Glomerular visceral epithelial cell (primary cell): ENCODE measurements at regions not wholly inside any gene's neighbourhood (a gene's known extent, or its start where the extent isn't known, plus 50 kb on each side); places are given as distances from the start of the nearest gene placed in this dataset.

ENCODE experiments used
- DNase-seq: peaks from one replicate; pipeline ENCODE4 v3.0.0-alpha.2; 2016; ENCODE audit errors: extremely low spot score

DNA sequence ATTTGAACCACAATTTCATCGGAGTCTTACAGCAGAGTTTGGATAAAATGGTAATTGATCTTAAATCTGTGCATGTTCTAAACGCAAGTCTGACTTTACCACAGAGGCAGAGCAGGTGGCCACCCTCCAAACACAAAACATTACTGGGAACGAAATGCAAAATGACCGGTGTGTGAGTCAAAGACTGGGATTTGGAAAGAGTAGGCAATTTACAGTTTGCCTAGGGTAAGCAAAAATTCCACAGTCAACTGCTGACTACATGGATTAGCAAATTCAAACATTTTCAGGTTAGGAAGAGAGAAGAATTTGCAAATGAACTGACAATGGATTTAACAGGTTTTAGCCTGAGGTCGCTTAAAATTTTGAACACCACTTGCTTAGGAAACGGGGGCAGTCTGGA, 444.4 kb downstream of the HDGFL1 start:
- DNase-seq: no peak

DNA sequence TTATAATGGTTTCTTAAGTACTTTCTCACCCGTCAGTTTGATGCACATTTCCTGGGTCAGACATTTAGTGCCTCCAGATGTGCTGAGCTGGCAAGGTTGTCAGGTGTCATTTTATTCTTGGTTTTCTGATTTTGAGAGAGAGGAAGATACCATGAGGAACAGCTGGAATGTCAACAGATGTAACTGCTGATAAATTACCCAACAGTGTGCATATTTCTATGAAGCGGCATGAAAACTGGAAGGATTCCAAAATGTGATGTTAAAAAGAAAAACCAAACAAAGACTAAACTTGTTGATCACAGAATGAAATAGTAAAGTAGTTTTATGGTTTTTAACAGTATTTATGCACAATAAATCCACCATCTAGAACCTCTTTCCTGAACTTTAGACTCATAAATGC, 447.3 kb downstream of the HDGFL1 start:
- DNase-seq: no peak

GRCh38 chr6:23021487-23021886, 452.1 kb downstream of the HDGFL1 start:
- DNase-seq: no peak

DNA sequence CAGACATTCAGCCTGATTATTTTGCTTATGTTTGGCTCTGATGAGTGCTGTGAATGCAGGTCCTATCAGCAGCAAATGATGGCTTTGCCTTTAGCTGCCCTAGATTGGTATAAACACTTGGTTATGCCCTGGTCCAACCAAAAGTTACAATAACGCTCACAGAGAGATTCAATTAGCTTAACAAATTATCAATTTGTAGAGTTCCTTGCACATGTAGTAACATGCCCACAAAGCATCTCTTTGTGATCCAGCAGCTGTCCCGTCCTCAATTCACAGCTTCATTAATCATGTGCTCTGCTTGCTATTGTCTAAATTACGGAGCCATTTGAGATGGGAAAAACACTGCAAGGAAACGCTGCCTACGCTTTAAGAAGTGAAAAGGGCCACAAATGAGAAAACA, 457.9 kb downstream of the HDGFL1 start:
- no peak for DNase-seq

GRCh38 chr6:23031986-23032385, 462.6 kb downstream of the HDGFL1 start:
- no peak for DNase-seq

- no peak for DNase-seq
These were observed 465.6 kb downstream of the HDGFL1 start for GRCh38 chr6:23034926-23035325.

- no peak for DNase-seq
These were observed 467.1 kb downstream of the HDGFL1 start for GRCh38 chr6:23036406-23036983.

DNA sequence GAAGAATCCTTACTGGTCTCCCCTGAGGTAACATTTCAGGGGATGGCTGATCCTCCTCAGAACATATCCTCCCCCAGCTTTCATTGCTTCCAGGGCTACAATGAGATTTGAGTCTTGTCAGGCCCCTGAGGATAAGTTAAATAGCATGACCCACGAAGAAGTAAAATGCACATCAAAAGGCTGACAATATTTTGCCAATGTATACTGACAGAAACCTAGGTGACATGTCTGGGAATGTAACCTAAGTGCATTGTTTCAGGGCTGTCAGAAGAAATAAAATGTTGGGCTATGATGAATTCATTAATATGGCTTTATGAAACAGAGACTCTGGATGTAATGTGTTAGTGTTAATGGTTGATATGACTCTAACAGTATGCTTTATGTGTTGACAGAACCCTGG, 471.5 kb downstream of the HDGFL1 start:
- no peak for DNase-seq

DNA sequence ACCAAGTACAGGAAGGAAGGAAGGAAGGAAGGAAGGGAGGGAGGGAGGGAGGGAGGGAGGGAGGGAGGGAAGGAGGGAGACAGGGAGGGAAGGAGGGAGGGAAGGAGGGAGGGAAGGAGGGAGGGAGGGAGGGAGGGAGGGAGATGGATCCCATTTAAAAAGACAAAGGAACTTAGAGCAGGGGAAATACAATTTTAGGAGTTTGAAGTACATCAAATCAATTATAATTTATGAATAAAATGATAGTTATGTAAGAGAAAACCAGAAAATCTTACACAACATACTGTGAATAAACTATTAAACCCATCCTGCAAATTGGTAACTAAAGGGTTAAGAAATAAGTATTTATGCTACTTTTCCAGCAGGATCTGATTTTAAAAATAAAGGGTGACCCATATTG, 475.9 kb downstream of the HDGFL1 start:
- no peak for DNase-seq

- no peak for DNase-seq
These were observed 486.2 kb downstream of the HDGFL1 start for GRCh38 chr6:23055523-23055922.

- no peak for DNase-seq
These were observed 504.5 kb downstream of the HDGFL1 start for GRCh38 chr6:23073821-23074220.

GRCh38 chr6:23077772-23078171, 508.4 kb downstream of the HDGFL1 start:
- DNase-seq: no peak

DNA sequence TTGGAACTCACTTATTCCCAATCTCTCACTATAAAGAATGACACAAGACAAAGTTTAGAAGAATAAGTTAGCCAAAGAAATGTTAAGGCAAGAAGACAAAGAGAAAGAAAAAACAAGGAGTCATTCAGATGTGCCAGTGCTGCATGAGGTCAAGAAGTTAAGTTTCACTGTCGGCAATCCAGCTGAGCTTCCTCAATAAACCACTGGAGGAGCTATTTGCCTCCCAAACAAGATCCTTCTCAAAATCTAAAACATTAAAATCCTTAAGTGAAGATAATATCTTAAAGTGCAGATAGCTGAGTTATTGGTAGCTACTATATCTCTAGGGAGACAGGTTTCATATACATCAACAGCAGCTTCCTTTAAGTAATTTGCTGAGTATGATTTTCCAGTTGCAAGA, 512.3 kb downstream of the HDGFL1 start:
- no peak for DNase-seq

DNA sequence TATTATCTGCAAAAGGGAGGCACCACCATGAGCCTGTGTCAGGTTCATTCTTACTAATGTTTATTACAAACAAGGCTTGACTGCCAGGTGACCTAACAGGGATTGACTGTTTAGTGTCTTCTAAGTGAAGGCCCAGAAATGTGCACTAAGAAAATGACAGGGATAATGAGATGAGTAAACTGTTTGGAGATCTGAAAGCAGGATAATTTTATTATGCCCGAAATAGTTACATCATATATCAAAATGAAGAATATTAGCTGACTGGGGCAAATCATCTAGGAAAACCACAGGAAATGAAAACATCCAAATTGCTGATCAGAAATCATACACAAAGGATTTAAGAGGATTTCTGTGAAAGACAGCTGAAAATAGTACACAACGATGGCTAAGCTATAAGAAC, 516.7 kb downstream of the HDGFL1 start:
- no peak for DNase-seq

DNA sequence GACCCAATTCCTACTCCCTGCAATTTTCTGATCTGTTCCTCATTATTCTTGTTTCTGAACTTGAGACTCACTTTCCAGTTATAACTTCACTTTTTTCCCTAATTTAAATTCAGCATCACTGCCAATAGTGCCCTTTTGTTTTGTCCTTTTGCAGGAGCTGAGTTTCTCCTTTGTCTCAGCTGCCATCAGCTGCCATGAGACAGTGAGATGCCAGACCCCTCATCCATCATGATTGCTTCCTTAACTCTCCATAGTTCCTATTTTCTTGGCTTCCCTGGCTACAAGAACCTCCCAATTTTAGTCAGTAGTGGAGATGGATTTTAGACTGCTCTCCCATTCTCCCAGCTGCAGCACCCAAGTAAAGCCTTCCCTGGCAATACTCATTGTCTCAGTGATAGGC, 518.1 kb downstream of the HDGFL1 start:
- no peak for DNase-seq

GRCh38 chr6:23088761-23089160, 519.4 kb downstream of the HDGFL1 start:
- DNase-seq: no peak

DNA sequence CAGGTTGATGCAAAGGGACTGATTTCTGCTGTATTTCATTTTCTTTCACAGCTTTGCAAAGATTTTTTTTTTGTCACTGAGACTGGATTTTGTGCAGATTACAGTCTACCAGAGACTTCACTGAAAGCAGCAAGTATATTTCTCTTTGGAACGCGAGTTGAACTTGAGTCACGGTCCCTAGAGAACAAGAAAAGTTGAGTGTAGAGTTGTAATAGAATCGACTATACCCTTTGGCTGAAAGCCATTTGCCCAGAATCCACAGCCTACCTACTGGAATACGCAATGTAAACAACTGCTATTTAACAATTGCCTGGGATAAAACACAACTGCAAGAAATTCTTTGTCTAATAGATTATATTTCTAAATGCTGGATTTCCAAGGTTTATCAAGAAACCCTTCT, 520.6 kb downstream of the HDGFL1 start:
- DNase-seq: no peak

- DNase-seq: no peak
These were observed 522.4 kb downstream of the HDGFL1 start for GRCh38 chr6:23091795-23092194.

- no peak for DNase-seq
These were observed 527.5 kb downstream of the HDGFL1 start for GRCh38 chr6:23096876-23097275.

GRCh38 chr6:23097566-23097965, 528.2 kb downstream of the HDGFL1 start:
- no peak for DNase-seq

DNA sequence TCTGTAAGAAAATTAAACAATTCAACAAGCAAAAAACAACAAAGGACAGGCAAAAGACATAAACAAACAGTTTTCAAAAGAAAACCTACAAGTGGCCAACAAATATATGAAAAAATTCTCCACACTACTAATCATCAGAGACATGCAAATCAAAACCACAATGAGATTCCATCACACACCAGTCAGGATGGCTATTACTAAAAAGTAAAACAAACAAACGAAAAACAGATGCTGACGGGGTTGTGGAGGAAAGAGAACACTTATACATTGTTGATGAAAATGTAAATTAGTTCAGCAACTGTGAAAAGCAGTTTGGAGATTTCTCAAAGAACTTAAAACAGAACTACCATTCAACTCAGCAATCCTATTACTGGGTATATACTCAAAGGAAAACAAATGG, 537.6 kb downstream of the HDGFL1 start:
- no peak for DNase-seq

- DNase-seq: no peak
These were observed 542.6 kb downstream of the HDGFL1 start for GRCh38 chr6:23111984-23112383.

DNA sequence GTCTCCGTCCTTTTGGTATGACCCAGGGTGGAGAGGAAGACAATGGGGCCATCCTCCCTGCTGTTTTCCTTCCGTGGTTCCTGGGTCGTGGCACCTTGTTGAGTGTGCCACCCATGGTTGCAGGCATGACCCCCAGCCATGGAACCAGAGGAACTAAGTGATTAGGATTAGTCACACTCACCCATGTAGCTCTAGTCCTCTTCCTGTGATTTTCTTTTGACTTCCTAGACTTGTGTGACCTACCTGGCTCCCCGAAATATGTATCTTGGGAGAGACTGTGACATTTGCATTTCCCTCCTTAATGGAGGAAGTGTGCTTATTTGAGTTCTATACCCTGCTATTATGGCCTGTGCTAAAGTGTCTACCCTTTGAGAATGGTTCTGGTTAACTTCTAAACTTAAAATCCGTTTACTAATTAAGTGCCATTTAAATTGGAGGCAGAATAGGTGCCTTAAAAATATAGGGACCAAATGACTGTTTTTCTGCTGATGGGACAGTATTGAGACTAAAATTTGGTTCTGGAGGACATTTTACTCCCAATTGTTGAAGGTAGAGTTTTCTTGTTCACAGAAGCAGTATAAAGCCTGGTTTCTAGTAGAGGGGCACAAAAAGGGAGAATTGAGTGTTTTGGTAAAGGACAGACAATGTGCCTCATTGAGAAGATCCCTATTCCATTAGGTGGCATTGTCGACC, 545.6 kb downstream of the HDGFL1 start:
- no peak for DNase-seq

DNA sequence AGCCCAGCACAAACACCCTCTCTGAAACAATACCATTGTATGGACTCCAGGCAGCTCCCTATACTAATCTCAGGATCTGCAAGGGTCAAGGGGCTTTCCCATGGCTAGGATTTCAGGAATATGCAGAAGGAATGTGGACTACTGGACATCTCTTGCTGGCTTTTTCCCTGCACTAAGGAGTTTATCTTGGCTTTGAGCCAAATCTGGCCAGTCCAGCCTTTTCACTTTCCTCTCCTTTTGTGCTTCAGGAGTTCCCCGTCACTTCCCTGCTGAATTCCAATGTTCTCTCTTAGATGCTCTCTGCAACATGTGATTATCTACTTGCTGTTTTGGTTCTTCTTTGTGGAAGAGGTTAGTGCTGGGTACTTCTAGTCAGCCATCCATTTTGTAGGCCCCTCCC, 568.2 kb downstream of the HDGFL1 start:
- peak; percentile 46 for DNase-seq
